HCT116 (cell line): ENCODE measurements at regions not wholly inside any gene's neighbourhood (a gene's known extent, or its start where the extent isn't known, plus 50 kb on each side); places are given as distances from the start of the nearest gene placed in this dataset.

Experiments used
- ATAC-seq: fragments of 200-7000 bp; cut with Tn5 transposase; 2 replicates; pipeline ENCODE4 v1.9.1; 2020; ENCODE audit warnings: mild to moderate bottlenecking, moderate library complexity
- BruUV-seq: library from RNA; stranded (reverse); fragments of 400-500 nt; replicated peaks from 2 replicates; lab custom pipeline; 2021; lab: Mats Ljungman, UMichigan
- CTCF ChIA-PET: fragments of 300-600 bp; sonication (Branson Sonifier 250); formaldehyde crosslinking; loops from one replicate; lab custom pipeline; 2021; ENCODE audit warnings: antibody characterized with exemption; lab: Charles Lee
- POLR2A ChIA-PET: fragments of 300-600, 350-600 bp; sonication (Branson Sonifier 250); formaldehyde crosslinking; loops from one replicate; lab custom pipeline; 2021; ENCODE audit warnings: antibody characterized with exemption; lab: Charles Lee
- RAD21 ChIA-PET, 2 experiments: fragments of 300-600 bp; sonication (Branson Sonifier 250); formaldehyde crosslinking; loops; one replicate each; lab custom pipeline; 2023; ENCODE audit warnings: low total read pairs in 2 of 2; ENCODE audit not compliant: uncharacterized antibody in 2 of 2, unreplicated experiment in 2 of 2, low non-redundant PET in 1 of 2; lab: Charles Lee
- DNase-seq: peaks from one replicate; pipeline ENCODE4 v3.0.0-alpha.2; 2010; ENCODE audit warnings: low read depth, low spot score
- H2AFZ ChIP-seq: fragments of 200-600 bp; shearing (Covaris generic), sonication (generic); 2 replicates; pipeline ENCODE4 v1.6.1; 2017; ENCODE audit warnings: low read depth, mixed run types, mixed read lengths, antibody characterized with exemption, low read length; ENCODE audit not compliant: poor library complexity, severe bottlenecking
- H3K27ac ChIP-seq: 2 replicates; pipeline ENCODE4 v1.5.1; 2012; ENCODE audit warnings: low read depth, low read length
- H3K27me3 ChIP-seq: fragments of 200-600 bp; sonication (generic); 2 replicates; pipeline ENCODE4 v1.6.1; 2016; ENCODE audit warnings: mixed run types, low read length, mixed read lengths; ENCODE audit not compliant: insufficient read depth
- H3K36me3 ChIP-seq, 2 experiments: fragments of 200-500 bp in 1 of 2; fragments of 200-600 bp in 1 of 2; sonication (Bioruptor generic) in 1 of 2; sonication (generic) in 1 of 2; 2 replicates each; pipeline versions ENCODE4 v1.5.1 to v1.6.1; 2014 to 2016; ENCODE audit warnings: low read length in 2 of 2, inconsistent platforms in 1 of 2, mixed read lengths in 1 of 2, mixed run types in 1 of 2; ENCODE audit not compliant: insufficient read depth in 2 of 2, control insufficient read depth in 1 of 2
- H3K4me1 ChIP-seq, 2 experiments: fragments of 200-600 bp in 1 of 2; sonication (generic) in 1 of 2; 2 replicates each; pipeline versions ENCODE4 v1.5.1 to v1.6.1; 2012 to 2017; ENCODE audit warnings: low read length in 2 of 2, inconsistent platforms in 1 of 2, mild to moderate bottlenecking in 1 of 2, mixed read lengths in 1 of 2, mixed run types in 1 of 2, moderate library complexity in 1 of 2; ENCODE audit not compliant: insufficient read depth in 2 of 2, control insufficient read depth in 1 of 2
- H3K4me2 ChIP-seq: fragments of 200-600 bp; sonication (generic); 2 replicates; pipeline ENCODE4 v1.6.1; 2017; ENCODE audit warnings: mixed run types, low read length, mixed read lengths
- H3K4me3 ChIP-seq, 2 experiments: fragments of 200-600 bp in 1 of 2; sonication (generic) in 1 of 2; replicated peaks in 1 of 2; 2 replicates each; pipeline ENCODE4 v1.5.1; 2011 to 2016; ENCODE audit warnings: low read length in 2 of 2, control low read depth in 1 of 2, low read depth in 1 of 2, mild to moderate bottlenecking in 1 of 2, mixed read lengths in 1 of 2, mixed run types in 1 of 2
- H3K79me2 ChIP-seq: fragments of 200-600 bp; sonication (generic); 2 replicates; pipeline ENCODE4 v1.6.1; 2017; ENCODE audit warnings: mild to moderate bottlenecking, mixed run types, low read length, moderate library complexity, mixed read lengths; ENCODE audit not compliant: insufficient read depth
- H3K9ac ChIP-seq: fragments of 200-600 bp; sonication (generic); 2 replicates; pipeline ENCODE4 v1.6.1; 2016; ENCODE audit warnings: low read length, mixed read lengths
- H3K9me2 ChIP-seq: fragments of 200-600 bp; sonication (generic), shearing (Covaris generic); 2 replicates; pipeline ENCODE4 v1.6.1; 2017; ENCODE audit warnings: mixed run types, mild to moderate bottlenecking, moderate library complexity; ENCODE audit not compliant: insufficient read depth
- H3K9me3 ChIP-seq, 2 experiments: fragments of 200-500 bp in 1 of 2; fragments of 200-600 bp in 1 of 2; sonication (Bioruptor generic) in 1 of 2; sonication (generic) in 1 of 2; 2 replicates each; pipeline ENCODE4 v1.6.1; 2014 to 2017; ENCODE audit warnings: low read length in 2 of 2, mixed read lengths in 2 of 2, inconsistent platforms in 1 of 2, low read depth in 1 of 2, mild to moderate bottlenecking in 1 of 2, mixed run types in 1 of 2, moderate library complexity in 1 of 2; ENCODE audit not compliant: control insufficient read depth in 1 of 2, insufficient read depth in 1 of 2
- H4K20me1 ChIP-seq: fragments of 200-600 bp; sonication (generic), shearing (Covaris generic); 2 replicates; pipeline ENCODE4 v1.6.1; 2017; ENCODE audit warnings: mixed run types, mild to moderate bottlenecking, moderate library complexity; ENCODE audit not compliant: insufficient read depth
- CBX3 ChIP-seq: IDR thresholded peaks from 2 replicates; pipeline ENCODE4 v1.6.1; 2012; ENCODE audit warnings: low read depth
- CEBPB ChIP-seq: IDR thresholded peaks from 2 replicates; pipeline ENCODE4 v1.6.1; 2012; ENCODE audit warnings: low read depth
- ELF1 ChIP-seq: IDR thresholded peaks from 2 replicates; pipeline ENCODE4 v1.6.1; 2012; ENCODE audit warnings: low read depth, borderline replicate concordance
- FOSL1 ChIP-seq: IDR thresholded peaks from 2 replicates; pipeline ENCODE4 v1.6.1; 2012; ENCODE audit warnings: low read depth
- POLR2A ChIP-seq: IDR thresholded peaks from 2 replicates; pipeline ENCODE4 v1.7.0; 2011; ENCODE audit warnings: borderline replicate concordance; ENCODE audit not compliant: insufficient read depth, insufficient read length; ENCODE audit errors: extremely low read depth
- POLR2AphosphoS5 ChIP-seq: IDR thresholded peaks from 2 replicates; pipeline ENCODE4 v1.6.1; 2011; ENCODE audit warnings: mild to moderate bottlenecking, low read depth, low read length, moderate library complexity
- RAD21 ChIP-seq: IDR thresholded peaks from 2 replicates; pipeline ENCODE4 v1.6.1; 2012; ENCODE audit warnings: low read depth, mild to moderate bottlenecking
- SIN3A ChIP-seq: IDR thresholded peaks from 2 replicates; pipeline ENCODE4 v1.6.1; 2012; ENCODE audit warnings: low read depth
- SP1 ChIP-seq: IDR thresholded peaks from 2 replicates; pipeline ENCODE4 v1.6.1; 2012; ENCODE audit warnings: low read depth
- SRF ChIP-seq: IDR thresholded peaks from 2 replicates; pipeline ENCODE4 v1.6.1; 2012; ENCODE audit warnings: low read depth
- TCF7L2 ChIP-seq: IDR thresholded peaks from 2 replicates; pipeline ENCODE4 v1.7.0; 2011; ENCODE audit warnings: borderline replicate concordance, inconsistent platforms; ENCODE audit not compliant: insufficient read depth, insufficient read length; ENCODE audit errors: extremely low read depth
- YY1 ChIP-seq: IDR thresholded peaks from 2 replicates; pipeline ENCODE4 v1.6.1; 2011; ENCODE audit warnings: low read length, low read depth, moderate library complexity, mild to moderate bottlenecking; ENCODE audit not compliant: insufficient replicate concordance; ENCODE audit errors: extremely low read depth
- ZFX ChIP-seq: fragments of 450-650 bp; IDR thresholded peaks from 2 replicates; pipeline ENCODE4 v1.6.1; 2017
- ZNF274 ChIP-seq: fragments of 200-500 bp; sonication (Bioruptor generic); IDR thresholded peaks from 2 replicates; pipeline ENCODE4 v1.6.1; 2014; ENCODE audit warnings: mild to moderate bottlenecking, low read depth, low read length, inconsistent platforms
- intact Hi-C: fragments of 100-400 bp; cut with micrococcal nuclease; formaldehyde crosslinking; loops from 2 replicates; pipeline ENCODE4 v1.10.0; 2022
- TF ChIP-seq, protein P1 (sequence below): IDR thresholded peaks from 2 replicates; pipeline ENCODE4 v1.6.1; 2012
- TF ChIP-seq, protein P2 (sequence below), 3 experiments: fragments of 200-600 bp in 1 of 3; sonication (generic) in 1 of 3; IDR thresholded peaks in 2 of 3; conservative IDR thresholded peaks in 1 of 3; 2 replicates each; pipeline ENCODE4 v1.5.1; 2012 to 2017; ENCODE audit warnings: low read depth in 2 of 3, low read length in 2 of 3, antibody characterized with exemption in 1 of 3, borderline replicate concordance in 1 of 3, control low read depth in 1 of 3, mild to moderate bottlenecking in 1 of 3, mixed read lengths in 1 of 3, mixed run types in 1 of 3, moderate library complexity in 1 of 3; ENCODE audit not compliant: insufficient read depth in 1 of 3
- TF ChIP-seq, protein P3 (sequence below): IDR thresholded peaks from 2 replicates; pipeline ENCODE4 v1.6.1; 2011; ENCODE audit warnings: mild to moderate bottlenecking, low read length, moderate library complexity; ENCODE audit not compliant: insufficient replicate concordance; ENCODE audit errors: extremely low read depth
- TF ChIP-seq, protein P4 (sequence below): IDR thresholded peaks from 2 replicates; pipeline ENCODE4 v1.6.1; 2012

DNA sequence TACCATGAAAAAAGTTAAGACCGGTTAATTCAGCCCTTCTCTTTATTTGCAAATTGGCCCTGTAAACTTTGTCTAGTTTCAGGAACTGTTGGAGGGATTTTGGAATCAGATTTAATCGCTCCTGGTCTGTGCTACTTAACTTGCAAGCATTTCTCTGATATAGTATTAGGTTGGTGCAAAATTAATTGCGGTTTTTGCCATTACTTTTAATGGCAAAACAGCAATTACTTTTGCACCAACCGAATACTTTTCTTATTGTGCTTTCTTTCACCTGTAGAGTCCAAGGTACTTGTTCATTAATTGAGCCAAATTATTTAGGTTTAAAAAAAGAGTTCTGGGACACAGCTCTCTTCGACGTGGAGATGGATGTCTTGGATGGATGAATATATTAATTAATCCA lies 92.8 kb upstream of the HNRNPU start:
- ChIA-PET RAD21 (no interaction called here), POLR2A (no interaction called here), CTCF (no interaction called here)
- no peak for DNase-seq
- Histone ChIP-seq H3K27ac (no peak overlapping the region), H3K4me2 (no peak overlapping the region), H2AFZ (no peak overlapping the region), H3K36me3 (no peaks in the 10 kb centered on the region), H3K9me3 (no peaks in the 10 kb centered on the region), H4K20me1 (no peaks in the 10 kb centered on the region), H3K27me3 (no peaks in the 10 kb centered on the region), H3K4me1 (no peaks in the 10 kb centered on the region), H3K9me2 (no peaks in the 10 kb centered on the region), H3K4me3 (no peak overlapping the region), H3K79me2 (no peaks in the 10 kb centered on the region), H3K9ac (no peak overlapping the region)
- TF ChIP-seq ZNF274 (no peak), CBX3 (no peak), SRF (no peak), FOSL1 (no peak), ZFX (no peak), CEBPB (no peak), SIN3A (no peak), ELF1 (no peak), POLR2AphosphoS5 (no peak), POLR2A (no peak), SP1 (no peak), RAD21 (no peak), YY1 (no peak), TCF7L2 (no peak)
- TF ChIP-seq, protein P1, sequence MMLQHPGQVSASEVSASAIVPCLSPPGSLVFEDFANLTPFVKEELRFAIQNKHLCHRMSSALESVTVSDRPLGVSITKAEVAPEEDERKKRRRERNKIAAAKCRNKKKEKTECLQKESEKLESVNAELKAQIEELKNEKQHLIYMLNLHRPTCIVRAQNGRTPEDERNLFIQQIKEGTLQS, result no peak
- TF ChIP-seq, protein P2, sequence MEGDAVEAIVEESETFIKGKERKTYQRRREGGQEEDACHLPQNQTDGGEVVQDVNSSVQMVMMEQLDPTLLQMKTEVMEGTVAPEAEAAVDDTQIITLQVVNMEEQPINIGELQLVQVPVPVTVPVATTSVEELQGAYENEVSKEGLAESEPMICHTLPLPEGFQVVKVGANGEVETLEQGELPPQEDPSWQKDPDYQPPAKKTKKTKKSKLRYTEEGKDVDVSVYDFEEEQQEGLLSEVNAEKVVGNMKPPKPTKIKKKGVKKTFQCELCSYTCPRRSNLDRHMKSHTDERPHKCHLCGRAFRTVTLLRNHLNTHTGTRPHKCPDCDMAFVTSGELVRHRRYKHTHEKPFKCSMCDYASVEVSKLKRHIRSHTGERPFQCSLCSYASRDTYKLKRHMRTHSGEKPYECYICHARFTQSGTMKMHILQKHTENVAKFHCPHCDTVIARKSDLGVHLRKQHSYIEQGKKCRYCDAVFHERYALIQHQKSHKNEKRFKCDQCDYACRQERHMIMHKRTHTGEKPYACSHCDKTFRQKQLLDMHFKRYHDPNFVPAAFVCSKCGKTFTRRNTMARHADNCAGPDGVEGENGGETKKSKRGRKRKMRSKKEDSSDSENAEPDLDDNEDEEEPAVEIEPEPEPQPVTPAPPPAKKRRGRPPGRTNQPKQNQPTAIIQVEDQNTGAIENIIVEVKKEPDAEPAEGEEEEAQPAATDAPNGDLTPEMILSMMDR (IDR thresholded peaks at IDR 0.05 in 2 of 3, conservative IDR thresholded peaks at IDR 0.05 in 1 of 3; ENCODE audit: borderline replicate concordance in 1 of 3, insufficient read depth in 1 of 3, low read depth in 2 of 3, low read length in 2 of 3), result no peak
- TF ChIP-seq, protein P3, sequence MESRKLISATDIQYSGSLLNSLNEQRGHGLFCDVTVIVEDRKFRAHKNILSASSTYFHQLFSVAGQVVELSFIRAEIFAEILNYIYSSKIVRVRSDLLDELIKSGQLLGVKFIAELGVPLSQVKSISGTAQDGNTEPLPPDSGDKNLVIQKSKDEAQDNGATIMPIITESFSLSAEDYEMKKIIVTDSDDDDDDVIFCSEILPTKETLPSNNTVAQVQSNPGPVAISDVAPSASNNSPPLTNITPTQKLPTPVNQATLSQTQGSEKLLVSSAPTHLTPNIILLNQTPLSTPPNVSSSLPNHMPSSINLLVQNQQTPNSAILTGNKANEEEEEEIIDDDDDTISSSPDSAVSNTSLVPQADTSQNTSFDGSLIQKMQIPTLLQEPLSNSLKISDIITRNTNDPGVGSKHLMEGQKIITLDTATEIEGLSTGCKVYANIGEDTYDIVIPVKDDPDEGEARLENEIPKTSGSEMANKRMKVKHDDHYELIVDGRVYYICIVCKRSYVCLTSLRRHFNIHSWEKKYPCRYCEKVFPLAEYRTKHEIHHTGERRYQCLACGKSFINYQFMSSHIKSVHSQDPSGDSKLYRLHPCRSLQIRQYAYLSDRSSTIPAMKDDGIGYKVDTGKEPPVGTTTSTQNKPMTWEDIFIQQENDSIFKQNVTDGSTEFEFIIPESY, result no peak
- TF ChIP-seq, protein P4, sequence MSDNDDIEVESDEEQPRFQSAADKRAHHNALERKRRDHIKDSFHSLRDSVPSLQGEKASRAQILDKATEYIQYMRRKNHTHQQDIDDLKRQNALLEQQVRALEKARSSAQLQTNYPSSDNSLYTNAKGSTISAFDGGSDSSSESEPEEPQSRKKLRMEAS, result no peak
- ATAC-seq, result no peak
- BruUV-seq, result no TSS peak
- intact Hi-C loops, result no loop called here
